Right kidney (tissue), 1 donor: ENCODE measurements at regions not wholly inside any gene's neighbourhood (a gene's known extent, or its start where the extent isn't known, plus 50 kb on each side); places are given as distances from the start of the nearest gene placed in this dataset.

ENCODE experiments used
- DNase-seq: peaks from one replicate; pipeline ENCODE4 v3.0.0-alpha.2; 2016

DNA sequence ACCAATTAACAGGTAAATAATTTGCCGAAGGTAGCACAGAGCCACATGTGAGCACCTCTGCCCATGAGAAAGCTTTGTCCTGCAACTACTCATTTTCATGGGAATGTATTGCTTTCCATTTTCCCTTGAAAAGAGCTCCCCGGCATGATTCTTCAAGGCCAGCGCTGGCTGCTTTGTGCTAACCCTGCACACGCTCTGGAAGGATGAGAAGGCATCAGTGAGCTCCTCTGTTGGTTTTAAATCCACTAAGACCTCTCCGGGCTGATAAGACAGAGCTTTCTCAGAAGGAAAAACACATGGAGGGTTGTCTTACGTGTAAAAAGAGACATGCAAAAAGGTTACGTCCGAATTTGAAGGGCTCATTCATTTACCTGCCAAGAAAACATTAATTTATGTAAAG lies 553.9 kb upstream of the MKI67 start:
- no peak for DNase-seq

DNA sequence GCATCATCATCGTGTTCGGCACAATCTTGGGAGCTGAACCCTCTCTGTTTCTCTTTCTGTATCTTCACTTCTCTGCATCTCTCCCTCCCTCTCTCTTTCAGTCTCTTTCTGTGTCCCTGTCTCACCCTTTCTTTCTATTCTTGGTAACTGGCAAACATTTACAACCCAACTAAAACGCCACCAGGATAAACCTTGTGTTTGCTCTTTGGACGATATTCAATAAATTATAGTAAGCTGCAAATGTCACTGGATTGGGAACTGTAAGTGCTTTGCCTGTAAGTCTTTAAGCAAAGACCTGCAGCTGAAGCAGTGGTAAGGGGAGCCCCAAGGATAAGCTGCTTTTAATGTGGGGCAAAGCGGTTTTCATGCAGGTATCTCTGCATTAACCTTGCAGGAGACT lies 558.0 kb upstream of the MKI67 start:
- no peak for DNase-seq

DNA sequence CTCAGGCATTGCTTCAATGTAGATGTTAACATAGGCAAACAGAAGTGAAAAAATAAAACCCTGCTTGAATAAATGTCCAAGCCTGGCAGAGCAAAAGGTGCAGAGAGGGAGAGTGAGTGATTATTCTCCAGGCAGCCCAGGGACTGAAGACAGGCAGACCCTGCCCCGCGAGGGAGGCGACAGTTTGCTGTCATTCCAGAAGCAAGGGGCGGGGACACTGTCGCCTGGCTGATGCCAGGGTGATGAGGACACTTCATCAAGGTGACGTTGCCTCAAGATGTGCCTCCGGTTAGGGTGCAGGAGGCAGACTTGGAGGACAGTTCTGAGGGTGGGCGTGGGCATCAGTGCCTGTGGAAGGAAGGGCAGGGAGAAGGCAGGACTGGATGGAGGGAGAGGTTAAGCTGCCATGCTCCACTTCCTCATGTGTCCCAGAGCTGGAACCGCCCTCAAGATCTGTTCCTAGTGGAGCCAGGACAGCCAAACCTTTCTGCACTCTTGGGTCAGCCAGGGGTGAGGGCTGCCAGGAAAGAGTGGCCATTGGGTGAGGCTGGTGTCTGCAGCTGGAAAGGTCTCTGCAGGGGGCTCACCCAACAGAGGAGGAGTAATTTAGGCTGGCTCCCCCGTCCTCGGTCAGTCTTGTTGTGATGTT lies 560.5 kb upstream of the MKI67 start:
- no peak for DNase-seq

DNA sequence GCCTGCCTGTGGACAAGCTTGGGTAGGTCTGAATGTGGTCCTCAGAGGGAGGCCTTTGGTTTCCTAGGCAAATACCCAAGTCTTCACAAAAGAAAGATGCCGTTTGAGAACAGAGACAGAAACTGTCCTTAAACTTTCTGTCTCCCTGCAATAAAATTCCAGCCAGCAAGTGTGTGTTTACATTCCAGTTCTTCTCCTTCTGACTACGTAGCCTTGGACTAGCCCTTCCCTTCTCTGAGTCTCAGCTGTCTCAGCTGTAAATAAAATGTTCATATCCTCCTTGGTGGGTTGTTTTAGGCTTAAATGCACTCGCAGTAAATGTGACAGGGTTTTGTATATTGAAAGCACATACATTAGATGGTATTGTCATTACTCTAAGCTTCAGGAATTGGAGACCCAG lies 561.2 kb upstream of the MKI67 start:
- no peak for DNase-seq

DNA sequence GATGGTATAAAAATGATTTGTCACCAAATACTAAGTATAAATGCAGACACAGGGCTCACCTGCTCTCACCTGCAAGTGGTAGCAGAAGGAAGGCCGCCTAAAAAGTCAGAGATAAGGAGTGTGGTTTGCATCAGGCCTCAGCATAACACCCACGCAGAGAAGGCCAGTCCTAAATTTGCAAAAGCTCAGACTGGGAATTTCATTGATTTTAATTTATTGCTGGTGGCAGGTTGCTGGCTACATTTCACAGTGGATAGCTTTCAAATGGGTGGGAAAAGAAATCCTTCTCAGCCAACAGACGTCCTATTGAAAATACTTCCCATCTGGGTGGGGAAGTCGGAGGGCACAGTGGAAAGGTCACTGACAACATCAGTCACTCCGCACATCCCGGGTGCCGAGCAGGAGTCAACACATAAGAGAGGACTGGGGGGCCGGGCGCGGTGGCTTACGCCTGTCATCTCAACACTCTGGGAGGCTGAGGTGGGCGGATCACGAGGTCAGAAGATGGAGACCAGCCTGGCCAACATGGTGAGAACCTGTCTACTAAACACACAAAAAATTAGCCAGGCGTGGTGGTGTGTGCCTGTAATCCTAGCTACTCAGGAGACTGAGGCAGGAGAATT lies 561.8 kb upstream of the MKI67 start:
- peak; percentile 17 for DNase-seq

DNA sequence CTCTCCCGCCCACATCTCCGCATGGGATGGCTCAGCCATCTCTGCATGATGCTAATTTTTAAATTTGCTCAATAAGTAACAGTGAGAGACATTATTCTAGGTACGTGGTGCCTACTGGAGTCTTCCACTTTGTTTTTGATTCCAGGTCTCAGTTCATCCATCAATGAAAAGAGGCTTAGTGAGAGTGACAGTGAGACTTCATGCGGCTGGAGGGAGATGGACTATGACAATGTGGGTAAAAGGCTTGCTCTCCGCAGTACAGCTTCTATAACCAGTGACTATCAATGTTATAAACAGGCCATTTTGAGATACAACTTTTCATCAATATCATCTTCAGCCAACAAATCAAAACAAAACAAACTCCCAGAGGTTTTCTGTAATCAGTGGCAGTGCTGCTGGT lies 563.4 kb upstream of the MKI67 start:
- no peak for DNase-seq

DNA sequence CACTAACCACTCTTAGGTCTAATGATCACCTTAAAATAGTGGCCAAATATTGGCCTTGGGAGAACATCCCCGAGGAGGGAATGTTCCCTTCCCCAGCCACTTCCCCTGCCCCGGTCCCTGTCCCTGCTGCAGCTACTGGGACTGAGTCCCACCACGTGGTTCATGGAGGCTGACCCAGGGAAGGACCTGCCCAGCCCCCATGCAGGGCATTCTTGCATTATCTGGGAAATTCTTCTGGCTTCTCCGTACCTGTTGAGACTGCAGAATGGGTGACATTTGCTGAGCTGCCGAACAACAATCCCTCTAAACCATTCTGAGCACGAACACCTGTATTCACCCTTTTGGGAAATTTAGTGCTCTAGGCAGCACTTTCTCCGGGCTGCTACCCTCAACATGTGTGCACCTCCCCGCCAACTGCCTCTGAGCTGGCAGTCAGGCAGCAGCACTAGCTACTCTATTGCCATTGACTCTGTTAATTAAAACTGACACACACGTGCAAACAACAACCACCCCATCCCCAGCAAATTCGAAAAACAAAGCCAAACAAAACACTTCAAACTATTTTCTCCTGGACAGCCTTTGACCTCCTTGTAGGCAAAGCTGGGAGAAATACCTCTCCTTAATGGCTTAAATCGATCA lies 567.4 kb upstream of the MKI67 start:
- no peak for DNase-seq

DNA sequence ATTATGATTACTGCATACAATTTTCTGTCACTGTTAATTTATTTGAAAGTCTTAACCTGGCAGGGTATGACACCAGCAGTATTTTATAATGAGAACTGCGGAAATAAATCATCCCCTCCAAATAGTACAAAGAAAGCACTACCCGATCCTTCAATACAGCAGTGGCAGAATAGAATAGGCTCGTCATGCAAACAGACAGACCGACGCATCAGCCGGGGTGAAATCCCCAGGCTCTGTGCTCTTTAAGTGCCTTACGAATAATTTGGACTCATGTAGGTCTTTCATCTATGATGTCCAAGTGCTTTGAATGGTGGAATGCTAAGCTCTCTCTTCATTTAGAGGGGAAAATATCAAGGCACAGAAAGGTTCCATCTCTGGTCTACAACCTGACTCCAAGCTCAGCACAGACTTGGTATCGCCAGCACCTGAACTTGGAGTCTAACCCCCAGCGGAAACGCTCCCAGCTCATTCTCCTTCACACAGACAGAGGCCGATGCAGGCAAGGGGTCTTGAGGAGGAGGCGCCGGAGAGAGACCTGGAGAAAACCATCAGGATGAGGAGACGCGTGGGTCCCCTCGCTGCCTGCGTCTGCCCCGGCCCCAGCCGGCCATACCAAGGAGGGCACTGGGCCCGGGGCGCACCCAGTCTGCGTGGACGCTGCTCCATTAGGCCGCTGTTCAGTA lies 568.1 kb upstream of the MKI67 start:
- DNase-seq: no peak

DNA sequence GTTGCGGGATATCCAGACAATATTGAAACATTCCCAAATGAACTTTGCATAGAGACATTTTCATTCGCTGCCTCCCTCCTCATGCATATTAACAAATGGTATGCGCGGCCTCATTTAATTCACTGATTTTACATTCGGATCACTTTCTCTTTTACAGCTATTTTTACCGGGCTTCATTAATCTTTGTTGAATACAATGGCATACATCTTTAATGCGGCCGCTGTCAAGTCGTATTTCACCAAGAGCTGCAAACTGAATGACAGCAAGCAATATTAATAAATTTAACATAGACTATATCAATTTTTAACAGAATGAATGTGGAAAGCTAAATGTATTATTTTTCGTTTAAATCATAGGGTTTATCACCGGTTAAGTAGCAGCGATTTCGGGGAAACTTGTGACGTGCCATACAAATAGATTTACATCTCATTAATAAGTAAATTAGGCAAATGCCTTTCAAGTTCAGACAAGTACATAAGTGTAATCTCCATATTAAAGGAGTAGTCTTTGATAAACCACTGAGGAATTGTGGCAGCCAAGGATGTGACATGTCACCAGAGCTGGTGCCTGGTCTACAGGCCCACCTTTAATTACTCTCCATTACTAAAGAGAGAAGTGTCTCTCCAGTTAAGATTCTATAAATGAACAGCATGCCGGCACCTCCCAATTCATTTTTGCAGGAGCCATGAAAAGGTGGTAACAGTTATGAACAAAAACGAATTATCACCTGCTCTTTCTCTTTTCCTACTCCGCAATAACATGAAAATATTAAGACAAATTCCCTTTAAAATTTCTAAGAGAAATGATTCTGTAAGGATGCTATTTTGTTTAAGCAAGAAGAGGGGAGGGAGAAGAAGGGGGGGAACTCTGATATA lies 568.9 kb upstream of the MKI67 start:
- no peak for DNase-seq

DNA sequence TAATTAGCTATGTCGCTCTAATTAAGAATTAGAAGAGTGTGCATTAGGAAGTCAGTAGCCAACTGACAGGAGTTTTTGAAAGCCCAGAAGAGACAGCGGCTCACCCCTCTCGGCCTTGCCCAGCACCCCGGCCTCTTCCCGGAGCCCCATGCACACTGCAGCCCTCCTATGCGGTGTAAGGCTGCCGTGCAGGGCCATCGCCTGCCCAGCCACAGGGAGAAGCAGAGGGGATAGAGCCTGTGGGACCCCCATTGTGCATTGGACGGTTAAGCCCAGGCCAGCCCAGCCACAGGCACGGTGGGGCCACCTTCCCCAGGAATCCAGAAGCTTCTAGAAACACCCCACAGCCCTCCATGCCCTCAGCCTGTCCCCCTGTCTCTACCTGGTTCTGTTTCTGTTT lies 569.7 kb upstream of the MKI67 start:
- no peak for DNase-seq

DNA sequence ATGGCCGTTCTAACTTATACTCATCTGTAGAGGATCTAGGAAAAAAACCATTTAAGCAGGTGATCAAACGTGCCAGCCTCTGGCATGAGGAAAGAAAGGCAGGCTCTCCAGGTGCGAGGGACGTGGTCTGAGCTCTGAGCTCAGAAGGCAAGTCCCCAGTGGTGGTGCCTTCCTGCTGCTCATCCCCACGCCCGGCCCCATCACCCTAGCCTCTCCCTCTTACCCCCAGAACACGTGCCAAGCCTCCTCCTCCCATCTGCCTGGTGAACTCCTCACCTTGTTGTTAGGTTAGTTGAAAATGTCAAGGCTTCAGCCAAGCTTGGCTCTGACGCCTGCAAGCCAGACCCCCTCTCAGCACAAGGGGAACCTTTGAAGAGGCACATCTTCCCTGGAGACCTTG lies 571.2 kb upstream of the MKI67 start:
- DNase-seq: no peak

DNA sequence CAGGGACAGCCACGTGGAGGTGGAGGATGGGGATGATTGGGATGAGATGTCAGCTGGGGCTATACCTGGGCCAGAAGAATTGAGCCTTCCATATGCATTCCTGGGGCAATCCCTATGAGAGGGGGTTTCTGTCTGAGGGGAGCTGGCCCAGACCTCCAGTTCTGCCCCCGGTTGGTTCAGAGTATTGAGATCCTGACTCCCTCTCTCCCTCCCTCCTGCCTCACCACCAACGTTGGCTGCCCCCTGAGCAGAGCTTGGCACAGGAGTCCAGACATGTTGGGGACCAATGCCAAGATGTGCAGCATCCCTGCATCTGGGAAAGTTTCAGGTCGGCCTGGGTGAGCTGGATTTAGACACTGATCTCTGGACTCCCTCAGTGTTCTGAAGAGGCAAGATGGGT lies 575.2 kb upstream of the MKI67 start:
- no peak for DNase-seq

DNA sequence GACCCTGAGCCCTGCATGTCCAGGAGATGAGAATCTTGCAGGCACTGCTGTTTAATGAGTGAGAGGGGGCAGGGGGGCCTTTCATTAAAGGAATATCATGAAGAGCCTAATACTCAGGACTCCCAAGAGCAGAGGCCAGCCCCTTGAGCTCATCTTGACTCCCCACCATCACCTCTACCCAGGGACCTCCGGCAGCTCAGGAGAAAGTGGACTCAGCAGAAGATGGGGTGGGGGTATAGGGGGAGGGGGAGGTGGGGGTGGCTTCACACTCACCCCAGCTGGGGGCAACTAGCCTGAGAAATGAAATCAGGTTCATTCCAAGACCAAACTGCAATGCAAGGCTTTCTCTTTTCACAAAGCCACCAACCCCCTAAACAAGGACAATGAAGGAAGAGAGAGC lies 575.6 kb upstream of the MKI67 start:
- no peak for DNase-seq

DNA sequence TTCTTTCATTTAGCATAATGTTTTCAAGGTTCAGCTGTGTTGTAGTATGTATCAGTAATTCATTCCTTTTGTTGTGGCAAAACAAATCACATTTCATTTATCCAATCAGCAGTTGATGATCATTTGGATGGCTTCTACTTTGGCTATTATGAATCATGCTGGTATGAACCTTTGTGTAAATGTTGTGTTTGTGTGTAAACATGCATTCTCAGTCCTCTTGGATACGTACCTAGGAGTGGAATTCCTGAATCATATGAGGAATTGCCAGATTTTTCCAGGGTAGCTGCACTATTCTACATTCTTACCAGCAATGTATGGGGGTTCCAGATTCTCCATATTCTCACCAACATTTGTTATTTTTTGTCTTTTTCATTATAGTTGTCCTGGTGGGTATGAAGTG lies 578.5 kb upstream of the MKI67 start:
- no peak for DNase-seq

DNA sequence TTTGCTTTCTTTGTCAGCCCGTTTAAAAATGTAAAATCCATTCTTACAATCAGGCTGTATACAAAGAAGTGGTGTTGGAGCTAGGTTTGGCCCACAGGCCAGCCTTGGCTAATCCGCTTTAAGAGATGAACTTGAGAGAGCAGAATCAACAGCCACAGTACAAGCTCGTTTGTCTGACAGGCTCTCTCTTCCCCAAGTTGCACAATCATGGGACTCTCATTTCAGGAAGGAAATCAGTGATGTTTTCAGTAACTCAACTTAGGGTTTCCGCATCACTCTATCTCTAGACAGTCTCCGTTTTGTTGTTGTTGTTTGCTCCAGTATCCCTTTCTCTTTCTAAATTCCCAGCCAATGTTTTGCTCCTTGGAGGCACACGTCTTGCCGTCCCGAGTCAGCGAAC lies 582.0 kb upstream of the MKI67 start:
- DNase-seq: no peak

DNA sequence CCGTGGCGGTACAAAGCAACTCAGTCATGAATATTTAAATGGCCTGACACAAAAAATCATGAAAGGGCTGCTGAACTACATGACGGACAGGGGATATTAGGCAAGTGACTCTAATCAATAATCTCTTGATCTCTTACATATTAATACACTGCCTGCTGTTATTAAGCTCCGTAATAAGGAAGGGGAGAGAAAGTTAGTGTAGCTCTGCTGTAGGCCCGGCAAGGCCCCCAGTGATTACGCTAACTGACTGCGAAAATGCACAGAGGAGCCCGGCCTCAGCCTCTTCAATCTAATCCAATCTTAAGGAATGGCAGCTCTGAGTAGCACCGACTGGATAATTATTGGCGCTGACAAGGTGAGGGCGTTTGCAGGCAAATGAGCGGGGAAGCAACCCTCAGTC lies 583.5 kb upstream of the MKI67 start:
- no peak for DNase-seq

DNA sequence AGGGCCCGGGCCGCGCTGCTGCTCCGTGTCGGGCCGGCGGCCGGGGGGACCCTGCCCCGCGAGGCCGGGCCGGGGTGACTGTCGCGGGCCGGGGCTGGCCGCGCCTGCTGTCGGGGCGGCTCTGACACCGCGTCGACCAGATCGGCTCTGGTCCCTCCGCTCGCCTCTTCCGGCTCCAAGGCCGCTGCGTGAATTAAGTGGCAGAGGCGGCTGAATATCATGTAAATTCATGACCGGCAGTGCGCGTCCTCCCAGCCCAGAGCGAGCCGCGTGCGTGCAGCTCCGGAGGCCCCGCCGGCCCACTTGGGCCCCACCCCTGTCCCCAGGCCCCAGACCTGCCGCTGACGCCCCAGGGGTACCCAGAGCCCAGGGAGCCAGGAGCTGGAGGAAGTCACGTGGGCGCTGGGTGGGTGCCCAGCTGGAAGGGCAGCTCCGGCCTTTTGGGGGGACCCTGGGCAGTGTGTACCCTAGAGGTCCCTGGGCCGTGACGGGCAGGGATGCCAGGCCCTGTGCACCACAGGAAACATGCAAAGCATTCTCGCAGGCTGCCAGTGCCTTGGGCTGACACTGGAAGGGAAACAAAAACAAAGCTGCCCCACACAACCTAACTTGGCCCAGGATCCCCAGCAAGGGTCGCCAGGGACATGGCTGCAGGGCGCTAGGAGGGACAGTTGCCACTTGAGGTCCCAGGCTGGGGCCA lies 584.0 kb upstream of the MKI67 start:
- peak; percentile 60 for DNase-seq

DNA sequence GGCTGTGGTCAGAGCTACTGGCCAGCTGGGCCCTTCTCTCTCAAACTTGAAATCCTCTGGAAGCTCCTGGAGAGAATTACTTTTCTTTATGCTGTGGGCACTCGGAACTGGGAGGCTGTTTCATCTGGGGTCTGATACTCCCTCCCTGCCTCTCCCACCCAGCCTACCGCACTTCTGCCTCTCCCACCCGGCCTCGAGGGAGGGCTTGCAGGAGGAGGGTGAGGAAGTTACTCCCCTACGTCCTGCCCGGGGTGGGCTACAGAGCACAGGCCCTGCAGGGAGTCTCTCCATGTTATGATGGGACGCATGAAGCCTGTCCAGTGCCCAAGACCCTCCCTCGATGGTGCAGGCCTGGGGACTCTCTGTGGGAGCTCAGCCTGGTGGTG lies 584.6 kb upstream of the MKI67 start:
- DNase-seq: peak; percentile 40

DNA sequence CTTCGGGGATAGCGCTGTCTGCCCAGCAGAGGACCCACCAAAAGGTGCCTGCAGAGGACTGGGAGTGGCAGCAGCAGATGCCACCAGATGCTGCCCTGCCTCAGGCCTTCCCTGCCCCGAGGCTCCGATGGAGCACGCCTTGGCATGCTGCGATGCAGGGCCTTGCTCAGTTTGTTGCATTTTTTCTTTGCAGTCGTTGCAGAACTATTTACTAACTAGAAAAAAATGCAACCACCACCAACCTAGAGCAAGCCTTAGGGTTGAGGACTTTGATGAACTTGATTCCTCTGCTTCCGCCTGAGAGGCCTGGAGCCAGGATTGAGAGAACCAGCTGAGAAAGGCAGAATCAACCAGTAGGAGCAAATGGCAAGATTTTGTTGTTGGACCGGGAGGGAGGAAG lies 585.6 kb upstream of the MKI67 start:
- no peak for DNase-seq

DNA sequence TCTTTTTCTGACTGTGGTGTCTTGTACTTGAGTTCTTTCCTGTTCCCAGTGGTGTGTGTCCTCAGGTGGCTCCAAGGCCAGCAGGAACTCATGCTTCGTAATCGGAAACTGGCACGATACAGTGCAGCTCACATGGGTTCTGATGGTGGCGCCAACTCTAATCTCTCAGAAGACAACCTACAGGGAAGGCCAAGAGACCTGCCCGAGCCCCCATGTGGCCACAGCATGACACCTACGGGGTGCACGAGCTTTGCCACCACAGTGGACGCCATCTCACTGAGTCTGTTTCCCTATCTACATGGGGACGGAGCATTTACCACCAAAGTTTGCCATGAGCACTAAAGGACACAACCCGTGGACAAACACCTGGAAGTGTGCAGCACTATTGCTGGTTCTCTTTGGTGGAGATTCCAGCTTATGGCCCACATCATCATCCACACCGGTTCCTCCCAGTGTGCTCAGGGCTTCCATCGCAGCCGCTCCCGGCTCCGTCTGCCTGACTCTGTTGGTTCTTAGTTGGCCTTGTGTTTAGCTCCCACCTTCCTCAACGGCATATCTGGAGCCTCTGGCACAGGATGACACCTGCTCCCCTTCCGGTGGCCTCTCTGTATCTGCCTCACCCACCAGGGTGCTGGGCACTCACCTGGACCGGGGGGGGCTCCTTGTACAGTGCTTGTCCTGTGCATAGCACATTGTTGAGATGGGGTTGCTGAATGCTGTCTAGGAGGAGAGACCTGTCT lies 586.6 kb upstream of the MKI67 start:
- no peak for DNase-seq

DNA sequence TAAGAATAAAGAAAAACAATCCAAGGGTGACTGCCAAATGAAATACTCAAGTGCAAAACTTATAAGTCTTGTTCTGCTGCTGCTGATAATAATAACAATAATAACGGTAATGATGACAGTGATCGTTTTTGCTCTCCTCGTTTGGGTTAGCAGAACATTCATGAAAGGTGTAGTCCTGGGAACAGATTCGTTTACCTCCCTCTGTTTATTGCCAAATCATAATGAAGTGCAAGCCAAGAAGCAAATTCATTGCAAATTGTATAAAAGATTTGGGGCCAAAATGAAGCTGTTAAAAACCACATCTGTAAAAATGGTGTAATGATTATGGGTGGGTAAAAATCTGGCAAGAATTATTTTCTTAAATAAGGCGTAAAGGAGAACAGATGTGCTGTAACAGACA lies 587.2 kb upstream of the MKI67 start:
- no peak for DNase-seq
